Prostate gland (tissue), 2 donors: ENCODE measurements at regions not wholly inside any gene's neighbourhood (a gene's known extent, or its start where the extent isn't known, plus 50 kb on each side); places are given as distances from the start of the nearest gene placed in this dataset.

Experiments
- CTCF ChIP-seq, 4 experiments: fragments of 200-600 bp in 2 of 4; fragments of 450-650 bp in 2 of 4; sonication (generic) in 2 of 4; IDR thresholded peaks; 1 replicate in 3 of 4; 2 replicates in 1 of 4; pipeline ENCODE4 v1.5.1; 2016 to 2019; ENCODE audit warnings: antibody characterized with exemption in 4 of 4, mild to moderate bottlenecking in 2 of 4, moderate library complexity in 2 of 4
- POLR2AphosphoS5 ChIP-seq: sonication (generic); formaldehyde crosslinking; IDR thresholded peaks from one replicate; pipeline ENCODE4 v1.6.1; 2017; ENCODE audit warnings: antibody characterized with exemption

GRCh38 chr3:181292984-181293383 is 303.4 kb upstream of the DNAJC19 start:
- no peak for TF ChIP-seq CTCF (IDR thresholded peaks at IDR 0.05)
- no peak for TF ChIP-seq POLR2AphosphoS5
